ENCODE measurements at regions not wholly inside any gene's neighbourhood (a gene's known extent, or its start where the extent isn't known, plus 50 kb on each side); places are given as distances from the start of the nearest gene placed in this dataset.

GRCh38 chr15:96068897-96069296 lies 261.6 kb upstream of the NR2F2 start (continued):
- no peak for TF ChIP-seq RAD21 (IDR thresholded peaks at IDR 0.05 in 1 of 2, conservative IDR thresholded peaks at IDR 0.05 in 1 of 2; ENCODE audit: low read depth in 2 of 2, low read length in 2 of 2)
- TF ChIP-seq SIRT6 (IDR thresholded peaks at IDR 0.05; ENCODE audit: low read length) = no peak
- no peak for TF ChIP-seq ATF3 (IDR thresholded peaks at IDR 0.05; ENCODE audit: insufficient read depth, low read depth, low read length)
- no peak for TF ChIP-seq HDAC2 (IDR thresholded peaks at IDR 0.05; ENCODE audit: borderline replicate concordance in 1 of 2, low read depth in 2 of 2, low read length in 2 of 2)
- TF ChIP-seq CHD2 (IDR thresholded peaks at IDR 0.05; ENCODE audit: low read length) = no peak

Data from H1 (cell line).